ENCODE measurements at regions not wholly inside any gene's neighbourhood (a gene's known extent, or its start where the extent isn't known, plus 50 kb on each side); places are given as distances from the start of the nearest gene placed in this dataset.

GRCh38 chr9:129514891-129515290 is 106.0 kb downstream of the C9orf50 start:
- peaks cover 31 to 43% of the 10 kb centered on the region in 2 experiments for H3K9me3 ChIP-seq (ENCODE audit: control insufficient read depth in 1 of 2, insufficient read depth in 1 of 2, low read length in 2 of 2)
- POLR2A ChIA-PET = interaction anchor here (1.1 kb wide), 1 partner anchor 21 kb away, joined by 3 read pairs; no protein-coding TSS in a partner anchor
- Mint-ChIP-seq H3K27ac (no peak overlapping the region), H3K4me1 (ENCODE audit: low read depth) (no peaks in the 10 kb centered on the region), H3K27me3 (no peaks in the 10 kb centered on the region), H3K36me3 (ENCODE audit: low read depth) (peaks cover 12% of the 10 kb centered on the region), H3K4me3 (no peak overlapping the region), H3K9me3 (peaks cover 12% of the 10 kb centered on the region)
- H3K27me3 ChIP-seq (ENCODE audit: control insufficient read depth in 1 of 2, insufficient read depth in 2 of 2, low read length in 2 of 2) = no peaks in the 10 kb centered on the region
- DNase-seq (no peak), ATAC-seq (ENCODE audit: poor library complexity) (no peak)
- CTCF ChIA-PET = no interaction called here
- no peaks in the 10 kb centered on the region for H3K36me3 ChIP-seq (ENCODE audit: insufficient read depth, low read length)
- H3K4me1 ChIP-seq (ENCODE audit: insufficient read depth, low read length) = no peaks in the 10 kb centered on the region
- intact Hi-C loops (cut with DNase I, micrococcal nuclease) = no loop called here
- H3K4me3 ChIP-seq (ENCODE audit: low read length) = no peak overlapping the region
- TF ChIP-seq CTCF (IDR thresholded peaks at IDR 0.05) = no peak
- H3K27ac ChIP-seq (ENCODE audit: low read depth in 1 of 2, low read length in 2 of 2) = no peak overlapping the region

GRCh38 chr9:129514497-129514867 is 106.4 kb downstream of the C9orf50 start:
- Histone ChIP-seq H3K36me3 (ENCODE audit: insufficient read depth, low read length) (no peaks in the 10 kb centered on the region), H3K27ac (ENCODE audit: low read depth in 1 of 2, low read length in 2 of 2) (no peak overlapping the region), H3K4me3 (ENCODE audit: low read length) (no peak overlapping the region), H3K27me3 (ENCODE audit: control insufficient read depth in 1 of 2, insufficient read depth in 2 of 2, low read length in 2 of 2) (no peaks in the 10 kb centered on the region), H3K9me3 (ENCODE audit: control insufficient read depth in 1 of 2, insufficient read depth in 1 of 2, low read length in 2 of 2) (peaks cover 31 to 43% of the 10 kb centered on the region in 2 experiments), H3K4me1 (ENCODE audit: insufficient read depth, low read length) (no peaks in the 10 kb centered on the region)
- Mint-ChIP-seq H3K27ac (no peak overlapping the region), H3K36me3 (ENCODE audit: low read depth) (peaks cover 12% of the 10 kb centered on the region), H3K4me1 (ENCODE audit: low read depth) (no peaks in the 10 kb centered on the region), H3K27me3 (no peaks in the 10 kb centered on the region), H3K9me3 (peaks cover 12% of the 10 kb centered on the region), H3K4me3 (no peak overlapping the region)
- intact Hi-C loops (cut with DNase I, micrococcal nuclease) = no loop called here
- ChIA-PET POLR2A (interaction anchor here (1.1 kb wide), 1 partner anchor 21 kb away, joined by 3 read pairs; no protein-coding TSS in a partner anchor), CTCF (no interaction called here)
- no peak for TF ChIP-seq CTCF (IDR thresholded peaks at IDR 0.05)
- DNase-seq (no peak), ATAC-seq (ENCODE audit: poor library complexity) (no peak)

- no peaks in the 10 kb centered on the region for H3K36me3 ChIP-seq (ENCODE audit: insufficient read depth, low read length)
- Mint-ChIP-seq H3K36me3 (ENCODE audit: low read depth) (peaks cover 12% of the 10 kb centered on the region), H3K4me3 (no peak overlapping the region), H3K27me3 (no peaks in the 10 kb centered on the region), H3K9me3 (peaks cover 12% of the 10 kb centered on the region), H3K4me1 (ENCODE audit: low read depth) (no peaks in the 10 kb centered on the region), H3K27ac (no peak overlapping the region)
- H3K4me1 ChIP-seq (ENCODE audit: insufficient read depth, low read length) = no peaks in the 10 kb centered on the region
- H3K9me3 ChIP-seq (ENCODE audit: control insufficient read depth in 1 of 2, insufficient read depth in 1 of 2, low read length in 2 of 2) = peaks cover 31 to 38% of the 10 kb centered on the region in 2 experiments
- no peak for TF ChIP-seq CTCF (IDR thresholded peaks at IDR 0.05)
- CTCF ChIA-PET = no interaction called here
- H3K27ac ChIP-seq (ENCODE audit: low read depth in 1 of 2, low read length in 2 of 2) = no peak overlapping the region
- intact Hi-C loops (cut with DNase I, micrococcal nuclease) = no loop called here
- POLR2A ChIA-PET = no interaction called here
- no peak for ATAC-seq (ENCODE audit: poor library complexity)
- no peak overlapping the region for H3K4me3 ChIP-seq (ENCODE audit: low read length)
- no peaks in the 10 kb centered on the region for H3K27me3 ChIP-seq (ENCODE audit: control insufficient read depth in 1 of 2, insufficient read depth in 2 of 2, low read length in 2 of 2)
- no peak for DNase-seq
These were observed 106.9 kb downstream of the C9orf50 start for GRCh38 chr9:129513856-129514496.

Measured in CD4-positive, alpha-beta T cell (primary cell).